Esophagus squamous epithelium (tissue), 5 donors: ENCODE measurements at regions not wholly inside any gene's neighbourhood (a gene's known extent, or its start where the extent isn't known, plus 50 kb on each side); places are given as distances from the start of the nearest gene placed in this dataset.

Experiments used
- DNase-seq: peaks from one replicate; lab custom pipeline; 2025; lab: John Stamatoyannopoulos, UW
- H3K27ac ChIP-seq, 4 donors: fragments of 200-600 bp; sonication (generic); one replicate each; pipeline ENCODE4 v1.5.1; 2016 to 2019; ENCODE audit warnings: mild to moderate bottlenecking in 1 of 4
- H3K27me3 ChIP-seq, 4 donors: fragments of 200-600 bp; sonication (generic); 1 replicate in 3 of 4; 2 replicates in 1 of 4; pipeline versions ENCODE4 v1.5.1 to v1.6.0; 2017 to 2021; ENCODE audit warnings: antibody characterized with exemption in 1 of 4
- H3K36me3 ChIP-seq, 3 donors: fragments of 200-600 bp; sonication (generic); one replicate each; pipeline ENCODE4 v1.5.1; 2016 to 2019
- H3K4me1 ChIP-seq, 3 donors: fragments of 200-600 bp; sonication (generic); one replicate each; pipeline ENCODE4 v1.5.1; 2017 to 2019
- H3K4me3 ChIP-seq, 4 donors: fragments of 200-600 bp; sonication (generic); 1 replicate in 3 of 4; 2 replicates in 1 of 4; pipeline ENCODE4 v1.5.1; 2016 to 2019; ENCODE audit warnings: mild to moderate bottlenecking in 2 of 4, moderate library complexity in 1 of 4
- H3K9me3 ChIP-seq, 3 donors: fragments of 200-600 bp; sonication (generic); one replicate each; pipeline ENCODE4 v1.5.1; 2016 to 2019
- POLR2A ChIP-seq, 4 donors: fragments of 450-650 bp; IDR thresholded peaks; one replicate each; pipeline ENCODE4 v1.6.1; 2017; ENCODE audit warnings: antibody characterized with exemption in 4 of 4, mild to moderate bottlenecking in 4 of 4, moderate library complexity in 3 of 4
- WGBS, 2 donors: methylation state at CpG; one replicate each; pipeline ENCODE4 v1.1.5; 2018; 5-methylcytosine and 5-hydroxymethylcytosine counted together
- intact Hi-C: fragments of 100-400 bp; cut with DNase I; formaldehyde crosslinking; loops from one replicate; pipeline ENCODE4 v1.15.0; 2022
- TF ChIP-seq, protein P1 (sequence below), 6 experiments: fragments of 450-650 bp in 4 of 6; fragments of 200-600 bp in 2 of 6; sonication (generic) in 2 of 6; IDR thresholded peaks; one replicate each; pipeline ENCODE4 v1.5.1; 2016 to 2019; ENCODE audit warnings: antibody characterized with exemption in 6 of 6, mild to moderate bottlenecking in 4 of 6, moderate library complexity in 4 of 6
- donor health status: DM: yes; HTN: yes; CAD: no.

DNA sequence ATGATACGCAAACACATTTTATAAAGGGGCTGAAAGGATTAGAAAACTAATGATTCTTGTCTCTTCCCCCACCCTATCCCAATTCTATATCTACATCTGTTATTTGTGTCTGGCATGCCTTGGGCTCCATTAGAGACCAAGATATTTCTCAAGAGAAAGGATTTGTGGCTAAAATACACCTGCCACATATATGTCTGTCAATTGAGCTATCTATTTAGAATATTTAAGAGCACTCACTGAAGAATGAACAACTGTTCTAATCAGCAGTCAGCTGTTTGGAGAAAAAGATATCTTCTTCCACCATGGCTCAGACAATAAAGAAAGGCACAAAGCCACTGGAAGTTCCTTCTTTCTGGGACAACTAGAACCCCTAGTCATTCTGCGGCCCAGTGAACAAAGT, 61.7 kb upstream of the LRRN1 start:
- no peaks in the 10 kb centered on the region for H3K27me3 ChIP-seq
- no peak overlapping the region for H3K4me3 ChIP-seq
- TF ChIP-seq POLR2A (IDR thresholded peaks at IDR 0.05), result no peak
- TF ChIP-seq, protein P1, sequence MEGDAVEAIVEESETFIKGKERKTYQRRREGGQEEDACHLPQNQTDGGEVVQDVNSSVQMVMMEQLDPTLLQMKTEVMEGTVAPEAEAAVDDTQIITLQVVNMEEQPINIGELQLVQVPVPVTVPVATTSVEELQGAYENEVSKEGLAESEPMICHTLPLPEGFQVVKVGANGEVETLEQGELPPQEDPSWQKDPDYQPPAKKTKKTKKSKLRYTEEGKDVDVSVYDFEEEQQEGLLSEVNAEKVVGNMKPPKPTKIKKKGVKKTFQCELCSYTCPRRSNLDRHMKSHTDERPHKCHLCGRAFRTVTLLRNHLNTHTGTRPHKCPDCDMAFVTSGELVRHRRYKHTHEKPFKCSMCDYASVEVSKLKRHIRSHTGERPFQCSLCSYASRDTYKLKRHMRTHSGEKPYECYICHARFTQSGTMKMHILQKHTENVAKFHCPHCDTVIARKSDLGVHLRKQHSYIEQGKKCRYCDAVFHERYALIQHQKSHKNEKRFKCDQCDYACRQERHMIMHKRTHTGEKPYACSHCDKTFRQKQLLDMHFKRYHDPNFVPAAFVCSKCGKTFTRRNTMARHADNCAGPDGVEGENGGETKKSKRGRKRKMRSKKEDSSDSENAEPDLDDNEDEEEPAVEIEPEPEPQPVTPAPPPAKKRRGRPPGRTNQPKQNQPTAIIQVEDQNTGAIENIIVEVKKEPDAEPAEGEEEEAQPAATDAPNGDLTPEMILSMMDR (IDR thresholded peaks at IDR 0.05), result no peak
- no peaks in the 10 kb centered on the region for H3K36me3 ChIP-seq
- 94 to 100% methylated on average over 2 of the region's 2 CpGs for WGBS, 2 donors
- intact Hi-C loops, result no loop called here
- no peaks in the 10 kb centered on the region for H3K4me1 ChIP-seq
- DNase-seq, result no peak
- no peak overlapping the region for H3K27ac ChIP-seq
- no peaks in the 10 kb centered on the region for H3K9me3 ChIP-seq

DNA sequence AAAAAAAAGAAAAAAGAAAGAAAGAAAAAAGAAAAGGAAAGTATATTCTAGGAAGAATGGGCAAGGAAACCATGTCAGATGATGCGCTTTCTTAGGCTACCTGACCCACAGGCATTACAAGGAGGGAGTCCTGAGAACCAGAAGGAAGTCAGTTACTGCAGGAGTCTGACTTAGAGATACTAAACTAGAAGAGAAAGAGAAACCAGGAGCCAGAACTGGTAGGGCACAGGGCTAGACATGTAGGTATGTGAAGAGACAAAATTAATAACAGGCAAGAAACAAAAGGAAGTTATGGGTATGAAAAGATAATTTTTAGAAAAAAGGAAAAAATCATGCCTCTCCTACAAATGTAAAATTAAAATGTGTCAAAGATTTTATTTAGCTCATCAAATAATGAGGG, 63.3 kb upstream of the LRRN1 start:
- H3K9me3 ChIP-seq, result no peaks in the 10 kb centered on the region
- DNase-seq, result no peak
- H3K4me3 ChIP-seq, result no peak overlapping the region
- intact Hi-C loops, result no loop called here
- no peaks in the 10 kb centered on the region for H3K36me3 ChIP-seq
- H3K4me1 ChIP-seq, result no peaks in the 10 kb centered on the region
- TF ChIP-seq POLR2A (IDR thresholded peaks at IDR 0.05), result no peak
- TF ChIP-seq, protein P1 (IDR thresholded peaks at IDR 0.05), result no peak
- no peak overlapping the region for H3K27ac ChIP-seq
- 88 to 89% methylated on average over 1 of the region's 1 CpG for WGBS, 2 donors
- H3K27me3 ChIP-seq, result no peaks in the 10 kb centered on the region

DNA sequence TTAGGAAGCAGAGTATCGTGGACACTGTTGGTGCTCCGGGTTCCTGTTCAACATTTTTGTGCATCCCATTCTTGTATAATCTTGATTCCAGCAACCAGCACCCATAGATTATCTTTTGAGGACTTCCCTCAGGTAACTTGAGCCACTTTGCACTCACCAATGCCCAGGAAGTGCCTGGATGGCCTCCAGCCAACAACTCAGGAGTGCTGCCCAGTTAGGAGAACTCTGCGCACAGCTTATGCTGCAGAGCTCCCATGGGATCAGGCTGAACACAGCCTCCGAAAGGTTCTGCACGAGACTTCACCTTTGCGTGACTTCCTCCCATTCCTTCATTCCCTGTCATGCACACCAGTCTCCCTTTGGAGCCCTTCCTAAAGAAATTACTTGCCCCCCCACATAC, 64.3 kb upstream of the LRRN1 start:
- intact Hi-C loops, result no loop called here
- H3K4me3 ChIP-seq, result no peak overlapping the region
- H3K4me1 ChIP-seq, result no peaks in the 10 kb centered on the region
- WGBS, 2 donors, result 90 to 96% methylated on average over 6 of the region's 6 CpGs
- DNase-seq, result no peak
- TF ChIP-seq, protein P1 (IDR thresholded peaks at IDR 0.05), result no peak
- TF ChIP-seq POLR2A (IDR thresholded peaks at IDR 0.05), result no peak
- H3K9me3 ChIP-seq, result no peaks in the 10 kb centered on the region
- H3K27me3 ChIP-seq, result no peaks in the 10 kb centered on the region
- no peak overlapping the region for H3K27ac ChIP-seq
- no peaks in the 10 kb centered on the region for H3K36me3 ChIP-seq

DNA sequence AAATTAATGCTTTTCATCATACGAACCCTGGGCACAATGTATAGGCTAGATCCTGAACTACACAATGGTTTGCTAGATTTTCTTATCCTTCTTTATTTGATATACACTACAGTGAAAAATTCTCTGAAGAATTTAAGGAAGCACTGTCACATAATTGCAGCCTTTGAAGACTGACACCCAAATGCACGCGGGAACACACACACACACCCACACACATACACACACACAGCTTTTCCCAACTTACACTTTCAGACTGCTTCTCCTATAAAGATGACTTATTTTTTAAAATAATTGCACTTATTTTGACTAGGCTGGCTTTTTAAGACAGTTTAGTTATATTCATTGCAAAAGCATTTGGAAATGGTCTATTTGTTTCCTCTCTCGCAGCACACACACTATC, 70.0 kb upstream of the LRRN1 start:
- TF ChIP-seq, protein P1 (IDR thresholded peaks at IDR 0.05), result no peak
- TF ChIP-seq POLR2A (IDR thresholded peaks at IDR 0.05), result no peak
- 66 to 84% methylated on average over 4 of the region's 4 CpGs for WGBS, 2 donors
- Histone ChIP-seq H3K27ac (no peak overlapping the region), H3K27me3 (no peaks in the 10 kb centered on the region), H3K9me3 (no peaks in the 10 kb centered on the region), H3K36me3 (no peaks in the 10 kb centered on the region), H3K4me1 (no peaks in the 10 kb centered on the region), H3K4me3 (no peak overlapping the region)
- intact Hi-C loops, result no loop called here
- DNase-seq, result no peak

DNA sequence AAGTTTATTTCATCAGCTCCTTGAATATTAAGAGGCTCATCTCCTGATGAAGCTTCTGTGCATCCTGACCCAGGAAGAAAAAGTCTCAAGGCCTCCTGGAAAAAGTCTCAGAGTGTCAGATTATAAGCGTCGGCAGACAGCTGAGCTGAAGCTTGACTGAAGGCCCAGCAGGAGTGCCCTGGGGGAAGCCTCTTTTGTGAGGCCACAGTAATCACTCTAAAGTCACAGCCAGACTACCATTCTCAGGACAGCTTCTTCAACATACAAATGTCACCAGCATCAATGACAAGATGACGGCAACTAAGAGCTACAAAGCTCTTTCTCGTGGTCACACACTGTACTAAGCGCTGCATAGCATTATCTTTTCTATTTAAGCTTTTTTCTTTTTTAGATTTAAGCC, 72.7 kb upstream of the LRRN1 start:
- Histone ChIP-seq H3K27me3 (no peaks in the 10 kb centered on the region), H3K27ac (no peak overlapping the region), H3K36me3 (no peaks in the 10 kb centered on the region), H3K9me3 (no peaks in the 10 kb centered on the region), H3K4me1 (no peaks in the 10 kb centered on the region), H3K4me3 (no peak overlapping the region)
- no peak for TF ChIP-seq POLR2A (IDR thresholded peaks at IDR 0.05)
- TF ChIP-seq, protein P1 (IDR thresholded peaks at IDR 0.05), result no peak
- DNase-seq, result no peak
- intact Hi-C loops, result no loop called here
- 52 to 75% methylated on average over 3 to 5 of the region's 5 CpGs for WGBS, 2 donors
